GM12892 (cell line): ENCODE measurements at regions not wholly inside any gene's neighbourhood (a gene's known extent, or its start where the extent isn't known, plus 50 kb on each side); places are given as distances from the start of the nearest gene placed in this dataset.
"Not testable (repeated sequence)": the region's sequence is repeated elsewhere in the genome, so short reads cannot be mapped to it uniquely, and the experiment has no call there.

Experiments
- POLR2A ChIP-seq: IDR thresholded peaks from 2 replicates; pipeline ENCODE4 v1.6.1; 2011; ENCODE audit warnings: low read depth, low read length, control low read depth
- POLR2AphosphoS5 ChIP-seq: IDR thresholded peaks from 2 replicates; pipeline ENCODE4 v1.6.1; 2011; ENCODE audit warnings: low read depth, low read length, control low read depth
- TAF1 ChIP-seq: IDR thresholded peaks from 2 replicates; pipeline ENCODE4 v1.6.1; 2011; ENCODE audit warnings: low read depth, mild to moderate bottlenecking, control low read depth, low read length, borderline replicate concordance

GRCh38 chr9:40868437-40868836 is 260.0 kb downstream of the FOXD4L6 start:
- not testable (repeated sequence) for TF ChIP-seq POLR2AphosphoS5, POLR2A, TAF1
